ENCODE measurements at regions not wholly inside any gene's neighbourhood (a gene's known extent, or its start where the extent isn't known, plus 50 kb on each side); places are given as distances from the start of the nearest gene placed in this dataset.
"Not testable (repeated sequence)": the region's sequence is repeated elsewhere in the genome, so short reads cannot be mapped to it uniquely, and the experiment has no call there.

GRCh38 chr1:213418268-213419071 is 367.4 kb downstream of the RPS6KC1 start:
- no peak for DNase-seq

- DNase-seq = no peak
Measured at GRCh38 chr1:213419401-213420030, 368.5 kb downstream of the RPS6KC1 start.

- not testable (repeated sequence) for DNase-seq
Measured at GRCh38 chr1:213421178-213421577, 370.1 kb downstream of the RPS6KC1 start.

- DNase-seq = no peak
Measured at GRCh38 chr1:213423041-213423440, 372.0 kb downstream of the RPS6KC1 start.

- no peak for DNase-seq
Measured at GRCh38 chr1:213423605-213424004, 372.6 kb downstream of the RPS6KC1 start.

GRCh38 chr1:213425376-213426030 is 374.5 kb downstream of the RPS6KC1 start:
- no peak for DNase-seq

GRCh38 chr1:213429642-213430041 is 378.6 kb downstream of the RPS6KC1 start:
- DNase-seq = no peak

- DNase-seq = no peak
Measured at GRCh38 chr1:213435715-213436114, 384.7 kb downstream of the RPS6KC1 start.

GRCh38 chr1:213438339-213438738 is 387.3 kb downstream of the RPS6KC1 start:
- no peak for DNase-seq

- no peak for DNase-seq
Measured at GRCh38 chr1:213439703-213440102, 388.7 kb downstream of the RPS6KC1 start.

- DNase-seq = no peak
Measured at GRCh38 chr1:213440766-213441165, 389.7 kb downstream of the RPS6KC1 start.

GRCh38 chr1:213443415-213443814 is 392.4 kb downstream of the RPS6KC1 start:
- DNase-seq = no peak

- DNase-seq = no peak
Measured at GRCh38 chr1:213444224-213444623, 393.2 kb downstream of the RPS6KC1 start.

GRCh38 chr1:213446496-213446895 is 395.5 kb downstream of the RPS6KC1 start:
- DNase-seq = no peak

- DNase-seq = no peak
Measured at GRCh38 chr1:213448360-213448759, 397.3 kb downstream of the RPS6KC1 start.

GRCh38 chr1:213448776-213449175 is 397.7 kb downstream of the RPS6KC1 start:
- DNase-seq = no peak

- DNase-seq = no peak
Measured at GRCh38 chr1:213452501-213452900, 401.5 kb downstream of the RPS6KC1 start.

- no peak for DNase-seq
Measured at GRCh38 chr1:213457186-213457585, 406.1 kb downstream of the RPS6KC1 start.

- DNase-seq = no peak
Measured at GRCh38 chr1:213457733-213458132, 406.7 kb downstream of the RPS6KC1 start.

GRCh38 chr1:213462374-213462773 is 411.3 kb downstream of the RPS6KC1 start:
- DNase-seq = not testable (repeated sequence)

GRCh38 chr1:213464786-213465460 is 413.9 kb downstream of the RPS6KC1 start:
- DNase-seq = no peak

- no peak for DNase-seq
Measured at GRCh38 chr1:213466541-213466940, 415.5 kb downstream of the RPS6KC1 start.

GRCh38 chr1:213474054-213474453 is 423.0 kb downstream of the RPS6KC1 start:
- DNase-seq = no peak
